ENCODE measurements at regions not wholly inside any gene's neighbourhood (a gene's known extent, or its start where the extent isn't known, plus 50 kb on each side); places are given as distances from the start of the nearest gene placed in this dataset.

- no peak for DNase-seq (ENCODE audit: low read depth)
- TF ChIP-seq CTCF (conservative IDR thresholded peaks at IDR 0.05; ENCODE audit: control insufficient read depth, insufficient read depth, low read depth, low read length): no peak
- H3K4me3 ChIP-seq (ENCODE audit: control insufficient read depth, low read depth, low read length): no peak overlapping the region
These were observed 201.6 kb upstream of the NAV3 start for GRCh38 chr12:77629141-77629540.

GRCh38 chr12:77625441-77625840 lies 205.3 kb upstream of the NAV3 start:
- DNase-seq (ENCODE audit: low read depth): peak; percentile 95
- no peak overlapping the region for H3K4me3 ChIP-seq (ENCODE audit: control insufficient read depth, low read depth, low read length)
- TF ChIP-seq CTCF (conservative IDR thresholded peaks at IDR 0.05; ENCODE audit: control insufficient read depth, insufficient read depth, low read depth, low read length): no peak

- TF ChIP-seq CTCF (conservative IDR thresholded peaks at IDR 0.05; ENCODE audit: control insufficient read depth, insufficient read depth, low read depth, low read length): no peak
- DNase-seq (ENCODE audit: low read depth): no peak
- no peak overlapping the region for H3K4me3 ChIP-seq (ENCODE audit: control insufficient read depth, low read depth, low read length)
These were observed 211.3 kb upstream of the NAV3 start for GRCh38 chr12:77619425-77619824.

GRCh38 chr12:77617818-77618217 lies 212.9 kb upstream of the NAV3 start:
- DNase-seq (ENCODE audit: low read depth): no peak
- no peak for TF ChIP-seq CTCF (conservative IDR thresholded peaks at IDR 0.05; ENCODE audit: control insufficient read depth, insufficient read depth, low read depth, low read length)
- H3K4me3 ChIP-seq (ENCODE audit: control insufficient read depth, low read depth, low read length): no peak overlapping the region

GRCh38 chr12:77615332-77615731 lies 215.4 kb upstream of the NAV3 start:
- H3K4me3 ChIP-seq (ENCODE audit: control insufficient read depth, low read depth, low read length): no peak overlapping the region
- peak; percentile 54 for TF ChIP-seq CTCF (conservative IDR thresholded peaks at IDR 0.05; ENCODE audit: control insufficient read depth, insufficient read depth, low read depth, low read length)
- peak; percentile 40 for DNase-seq (ENCODE audit: low read depth)

- no peak for TF ChIP-seq CTCF (conservative IDR thresholded peaks at IDR 0.05; ENCODE audit: control insufficient read depth, insufficient read depth, low read depth, low read length)
- H3K4me3 ChIP-seq (ENCODE audit: control insufficient read depth, low read depth, low read length): no peak overlapping the region
- DNase-seq (ENCODE audit: low read depth): no peak
These were observed 217.3 kb upstream of the NAV3 start for GRCh38 chr12:77613411-77613810.

GRCh38 chr12:77610446-77610845 lies 220.2 kb upstream of the NAV3 start:
- no peak for TF ChIP-seq CTCF (conservative IDR thresholded peaks at IDR 0.05; ENCODE audit: control insufficient read depth, insufficient read depth, low read depth, low read length)
- H3K4me3 ChIP-seq (ENCODE audit: control insufficient read depth, low read depth, low read length): no peak overlapping the region
- no peak for DNase-seq (ENCODE audit: low read depth)
